ENCODE measurements at regions not wholly inside any gene's neighbourhood (a gene's known extent, or its start where the extent isn't known, plus 50 kb on each side); places are given as distances from the start of the nearest gene placed in this dataset.

DNA sequence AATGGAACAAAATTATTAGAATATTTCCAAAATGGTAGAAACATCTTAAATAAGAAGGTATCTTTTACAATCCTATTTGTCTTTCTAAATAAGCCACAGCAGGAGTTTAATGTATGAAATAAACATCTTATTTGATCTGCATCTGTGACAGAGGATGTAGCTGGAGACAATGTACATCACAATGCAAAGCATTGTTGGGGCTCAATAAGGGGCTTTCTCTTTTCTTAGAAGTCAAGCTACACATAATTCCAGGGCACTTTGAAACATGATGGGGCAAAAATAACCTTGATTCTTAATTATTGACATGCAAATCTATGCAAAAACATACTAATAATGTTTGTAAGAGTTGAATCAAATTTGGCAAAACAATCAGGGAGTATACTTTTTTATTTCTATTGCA, 255.1 kb downstream of the DSC3 start:
- TF ChIP-seq, protein P1, sequence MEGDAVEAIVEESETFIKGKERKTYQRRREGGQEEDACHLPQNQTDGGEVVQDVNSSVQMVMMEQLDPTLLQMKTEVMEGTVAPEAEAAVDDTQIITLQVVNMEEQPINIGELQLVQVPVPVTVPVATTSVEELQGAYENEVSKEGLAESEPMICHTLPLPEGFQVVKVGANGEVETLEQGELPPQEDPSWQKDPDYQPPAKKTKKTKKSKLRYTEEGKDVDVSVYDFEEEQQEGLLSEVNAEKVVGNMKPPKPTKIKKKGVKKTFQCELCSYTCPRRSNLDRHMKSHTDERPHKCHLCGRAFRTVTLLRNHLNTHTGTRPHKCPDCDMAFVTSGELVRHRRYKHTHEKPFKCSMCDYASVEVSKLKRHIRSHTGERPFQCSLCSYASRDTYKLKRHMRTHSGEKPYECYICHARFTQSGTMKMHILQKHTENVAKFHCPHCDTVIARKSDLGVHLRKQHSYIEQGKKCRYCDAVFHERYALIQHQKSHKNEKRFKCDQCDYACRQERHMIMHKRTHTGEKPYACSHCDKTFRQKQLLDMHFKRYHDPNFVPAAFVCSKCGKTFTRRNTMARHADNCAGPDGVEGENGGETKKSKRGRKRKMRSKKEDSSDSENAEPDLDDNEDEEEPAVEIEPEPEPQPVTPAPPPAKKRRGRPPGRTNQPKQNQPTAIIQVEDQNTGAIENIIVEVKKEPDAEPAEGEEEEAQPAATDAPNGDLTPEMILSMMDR (IDR thresholded peaks at IDR 0.05; ENCODE audit: control extremely low read depth in 1 of 3, insufficient read depth in 1 of 3, low read depth in 1 of 3, low read length in 3 of 3): no peak
- TF ChIP-seq EP300 (IDR thresholded peaks at IDR 0.05; ENCODE audit: borderline replicate concordance in 1 of 2, low read depth in 2 of 2, low read length in 2 of 2): no peak
- no peak for TF ChIP-seq POLR2A (IDR thresholded peaks at IDR 0.05; ENCODE audit: control extremely low read depth in 1 of 2, low read depth in 2 of 2, low read length in 2 of 2)
- TF ChIP-seq SIN3A (conservative IDR thresholded peaks at IDR 0.05 in 1 of 2, IDR thresholded peaks at IDR 0.05 in 1 of 2; ENCODE audit: low read depth in 1 of 2, low read length in 2 of 2): no peak
- no peak for TF ChIP-seq RBBP5 (IDR thresholded peaks at IDR 0.05; ENCODE audit: borderline replicate concordance, low read depth, low read length)
- TF ChIP-seq CREB1 (IDR thresholded peaks at IDR 0.05): no peak
- TF ChIP-seq ZNF274 (IDR thresholded peaks at IDR 0.05; ENCODE audit: borderline replicate concordance, extremely low read depth, low read length): no peak
- TF ChIP-seq JUN (IDR thresholded peaks at IDR 0.05; ENCODE audit: low read depth, low read length): no peak
- TF ChIP-seq EZH2 (IDR thresholded peaks at IDR 0.05; ENCODE audit: low read depth, low read length, severe bottlenecking): no peak
- TF ChIP-seq RAD21 (IDR thresholded peaks at IDR 0.05 in 1 of 2, conservative IDR thresholded peaks at IDR 0.05 in 1 of 2; ENCODE audit: low read depth in 2 of 2, low read length in 2 of 2): no peak
- TF ChIP-seq POLR2AphosphoS5 (IDR thresholded peaks at IDR 0.05; ENCODE audit: low read depth, low read length): no peak
- TF ChIP-seq CBX5 (IDR thresholded peaks at IDR 0.05; ENCODE audit: low read depth, low read length): no peak
- TF ChIP-seq PHF8 (conservative IDR thresholded peaks at IDR 0.05; ENCODE audit: low read depth, low read length): no peak
- no peak for TF ChIP-seq BRCA1 (IDR thresholded peaks at IDR 0.05; ENCODE audit: low read depth, low read length)
